A549 (cell line): ENCODE measurements at regions not wholly inside any gene's neighbourhood (a gene's known extent, or its start where the extent isn't known, plus 50 kb on each side); places are given as distances from the start of the nearest gene placed in this dataset.

Source experiments
- ATAC-seq, 2 experiments: fragments of 200-7000 bp in 1 of 2; fragments of >200 bp in 1 of 2; cut with Nextera tagmentation in 1 of 2; cut with Tn5 transposase in 1 of 2; 3 replicates each; pipeline versions ENCODE4 v1.8.0 to v1.9.1; 2018 to 2020; ENCODE audit warnings: mild to moderate bottlenecking in 1 of 2, moderate library complexity in 1 of 2
- CTCF ChIA-PET: fragments of 300-600 bp; sonication (Branson Sonifier 250); formaldehyde crosslinking; extraction: SDS; loops from one replicate; lab custom pipeline; 2021; ENCODE audit warnings: antibody characterized with exemption, inconsistent platforms; lab: Yijun Ruan, JAX
- POLR2A ChIA-PET: fragments of 350-600 bp; formaldehyde crosslinking; extraction: SDS; loops from one replicate; lab custom pipeline; 2021; ENCODE audit warnings: antibody characterized with exemption, inconsistent platforms; lab: Yijun Ruan, JAX
- DNase-seq, 2 experiments: peaks; one replicate each; pipeline versions ENCODE4 v3.0.0 to v3.0.0-alpha.2; 2011 to 2016; ENCODE audit warnings: low read depth in 1 of 2, low spot score in 1 of 2
- FAIRE-seq: peaks from 2 replicates; lab custom pipeline; 2011; peaks lifted over from hg19 to GRCh38; lab: Jason Lieb, UNC
- H3K27ac ChIP-seq, 2 experiments: fragments of >200 bp; sonication (Bioruptor Twin); formaldehyde crosslinking; 3 replicates each; pipeline ENCODE4 v1.5.1; 2016 to 2017
- H3K4me1 ChIP-seq: fragments of >200 bp; sonication (Bioruptor Twin); formaldehyde crosslinking; 3 replicates; pipeline ENCODE4 v1.6.1; 2016
- H3K4me2 ChIP-seq: fragments of >200 bp; sonication (Bioruptor Twin); formaldehyde crosslinking; 3 replicates; pipeline ENCODE4 v1.6.1; 2016
- H3K4me3 ChIP-seq: fragments of >200 bp; sonication (Bioruptor Twin); formaldehyde crosslinking; 3 replicates; pipeline ENCODE4 v1.5.1; 2016
- H3K9me3 ChIP-seq: fragments of >200 bp; sonication (Bioruptor Twin); formaldehyde crosslinking; 3 replicates; pipeline ENCODE4 v1.6.1; 2016
- CBX2 ChIP-seq: fragments of 200-600 bp; sonication (generic); IDR thresholded peaks from 2 replicates; pipeline ENCODE4 v1.6.1; 2016; ENCODE audit warnings: low read depth, mild to moderate bottlenecking, borderline replicate concordance
- CEBPB ChIP-seq, 2 experiments: fragments of >200 bp in 1 of 2; sonication (Bioruptor Twin) in 1 of 2; formaldehyde crosslinking in 1 of 2; IDR thresholded peaks; 2 replicates each; pipeline ENCODE4 v1.6.1; 2012 to 2016
- CHD4 ChIP-seq: fragments of 200-600 bp; sonication (generic); IDR thresholded peaks from 2 replicates; pipeline ENCODE4 v1.6.1; 2016; ENCODE audit warnings: antibody characterized with exemption, mild to moderate bottlenecking, borderline replicate concordance
- EHMT2 ChIP-seq: fragments of 200-600 bp; sonication (generic); IDR thresholded peaks from 2 replicates; pipeline ENCODE4 v1.6.1; 2016; ENCODE audit warnings: antibody characterized with exemption, low read depth, mild to moderate bottlenecking, moderate library complexity
- ELK1 ChIP-seq: fragments of 150-350 bp; IDR thresholded peaks from 2 replicates; pipeline ENCODE4 v1.6.1; 2014; ENCODE audit warnings: low read depth, mild to moderate bottlenecking, low read length
- FOSB ChIP-seq: fragments of 250-450 bp; sonication (Bioruptor Pico); IDR thresholded peaks from 2 replicates; pipeline ENCODE4 v1.5.0; 2020; ENCODE audit warnings: mild to moderate bottlenecking, moderate library complexity
- HEYL ChIP-seq: fragments of 250-450 bp; sonication (Bioruptor Pico); IDR thresholded peaks from 2 replicates; pipeline ENCODE4 v1.8.0; 2021; ENCODE audit warnings: mild to moderate bottlenecking, moderate library complexity
- HMGXB4 ChIP-seq: fragments of 250-450 bp; sonication (Bioruptor Pico); IDR thresholded peaks from 2 replicates; pipeline ENCODE4 v1.5.0; 2021; ENCODE audit warnings: mild to moderate bottlenecking, moderate library complexity, borderline replicate concordance
- HOXB5 ChIP-seq: fragments of 250-450 bp; sonication (Bioruptor Pico); IDR thresholded peaks from 2 replicates; pipeline ENCODE4 v1.5.0; 2020; ENCODE audit warnings: mild to moderate bottlenecking, moderate library complexity
- KDM5A ChIP-seq: fragments of 200-600 bp; sonication (generic); IDR thresholded peaks from 2 replicates; pipeline ENCODE4 v1.6.1; 2016; ENCODE audit warnings: antibody characterized with exemption, mild to moderate bottlenecking
- POLR2AphosphoS2 ChIP-seq: conservative IDR thresholded peaks from 2 replicates; pipeline ENCODE4 v1.6.1; 2012; ENCODE audit warnings: low read length, improper control_type of control experiment, inconsistent platforms
- RCOR1 ChIP-seq: fragments of 150-350 bp; IDR thresholded peaks from 2 replicates; pipeline ENCODE4 v1.6.1; 2014; ENCODE audit warnings: antibody characterized with exemption, low read length, low read depth
- RFX5 ChIP-seq: fragments of 450-650 bp; IDR thresholded peaks from 2 replicates; pipeline ENCODE4 v1.7.1; 2014; ENCODE audit warnings: antibody characterized with exemption, mild to moderate bottlenecking, moderate library complexity
- SREBF2 ChIP-seq: fragments of 450-650 bp; IDR thresholded peaks from 2 replicates; pipeline ENCODE4 v1.6.1; 2014; ENCODE audit warnings: mild to moderate bottlenecking, moderate library complexity
- TFCP2L1 ChIP-seq: fragments of 250-450 bp; sonication (Bioruptor Pico); IDR thresholded peaks from 2 replicates; pipeline ENCODE4 v1.5.0; 2021; ENCODE audit warnings: mild to moderate bottlenecking
- ZC3H11A ChIP-seq: fragments of 450-650 bp; IDR thresholded peaks from 2 replicates; pipeline ENCODE4 v1.6.1; 2014; ENCODE audit warnings: antibody characterized with exemption, mild to moderate bottlenecking
- ZSCAN20 ChIP-seq: fragments of 250-450 bp; sonication (Bioruptor Pico); IDR thresholded peaks from 2 replicates; pipeline ENCODE4 v1.8.0; 2022; ENCODE audit warnings: mild to moderate bottlenecking, moderate library complexity
- WGBS: methylation state at CpG from one replicate; pipeline ENCODE4 v1.1.6; 2017; ENCODE audit errors: missing lambda C conversion rate; 5-methylcytosine and 5-hydroxymethylcytosine counted together
- TF ChIP-seq, protein P1 (sequence below): fragments of >200 bp; sonication (Bioruptor Twin); formaldehyde crosslinking; IDR thresholded peaks from 3 replicates; pipeline ENCODE4 v1.6.1; 2016

- TF ChIP-seq ELK1 (no peak), CHD4 (no peak), TFCP2L1 (CRISPR knock-in tag) (no peak)
- TF ChIP-seq, protein P1, sequence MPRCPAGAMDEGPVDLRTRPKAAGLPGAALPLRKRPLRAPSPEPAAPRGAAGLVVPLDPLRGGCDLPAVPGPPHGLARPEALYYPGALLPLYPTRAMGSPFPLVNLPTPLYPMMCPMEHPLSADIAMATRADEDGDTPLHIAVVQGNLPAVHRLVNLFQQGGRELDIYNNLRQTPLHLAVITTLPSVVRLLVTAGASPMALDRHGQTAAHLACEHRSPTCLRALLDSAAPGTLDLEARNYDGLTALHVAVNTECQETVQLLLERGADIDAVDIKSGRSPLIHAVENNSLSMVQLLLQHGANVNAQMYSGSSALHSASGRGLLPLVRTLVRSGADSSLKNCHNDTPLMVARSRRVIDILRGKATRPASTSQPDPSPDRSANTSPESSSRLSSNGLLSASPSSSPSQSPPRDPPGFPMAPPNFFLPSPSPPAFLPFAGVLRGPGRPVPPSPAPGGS: no peak
Observed at GRCh38 chr5:58016877-58017276, 443.0 kb downstream of the PLK2 start (continued).

DNA sequence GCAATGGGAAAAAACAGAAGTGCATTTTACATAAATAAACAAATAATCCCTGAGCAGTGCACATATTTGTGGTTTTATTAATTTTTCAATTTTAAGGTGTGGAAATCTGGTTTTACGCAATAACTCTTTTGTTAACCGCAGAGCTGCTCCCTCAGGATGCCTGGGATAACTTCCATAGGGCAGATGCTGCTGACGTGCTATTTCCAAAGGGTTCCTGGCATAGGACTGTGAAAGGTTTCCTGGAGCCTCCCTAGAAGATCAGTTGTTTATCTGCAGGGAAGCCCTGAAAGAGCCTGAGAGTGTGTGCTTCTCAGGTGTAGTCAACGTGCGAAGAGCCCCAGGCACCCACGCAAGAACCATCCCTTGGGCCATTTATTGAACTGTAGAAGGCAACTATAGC is 443.5 kb downstream of the PLK2 start:
- 87% methylated on average over 6 of the region's 6 CpGs for WGBS
- TF ChIP-seq ZC3H11A: no peak
- 0 out of 4 replicates have a peak, but pooled peaks of 1 of the 2 experiments have one; percentile 23 for TF ChIP-seq CEBPB (IDR thresholded peaks at IDR 0.05)
- no peak for TF ChIP-seq KDM5A
- TF ChIP-seq CBX2: no peak
- no peak for TF ChIP-seq RFX5
- no peak for TF ChIP-seq SREBF2
- TF ChIP-seq RCOR1: no peak
- TF ChIP-seq POLR2AphosphoS2: no peak
- no peak for TF ChIP-seq HMGXB4 (CRISPR knock-in tag)
- ATAC-seq (no peak), FAIRE-seq (no peak), DNase-seq (peak in 1 of 2 experiments; percentile 4)
- no peaks in the 10 kb centered on the region for H3K9me3 ChIP-seq
- H3K4me3 ChIP-seq: no peak overlapping the region
- no peak overlapping the region for H3K27ac ChIP-seq
- POLR2A ChIA-PET: no interaction called here
- CTCF ChIA-PET: interaction anchor here (1.1 kb wide), 1 partner anchor 128 kb away, joined by 5 read pairs; no protein-coding TSS in a partner anchor
- H3K4me2 ChIP-seq: no peak overlapping the region
- no peaks in the 10 kb centered on the region for H3K4me1 ChIP-seq

GRCh38 chr5:58015175-58015574 is 444.7 kb downstream of the PLK2 start:
- ChIA-PET CTCF (interaction anchor here (0.6 to 1.1 kb wide), 3 partner anchors 27 to 127 kb away, joined by 3 to 5 read pairs (median 3); no protein-coding TSS in a partner anchor), POLR2A (no interaction called here)
- FAIRE-seq (no peak), DNase-seq (no peak), ATAC-seq (no peak)
- H3K4me1 ChIP-seq: no peaks in the 10 kb centered on the region
- H3K27ac ChIP-seq: no peak overlapping the region
- 72% methylated on average over 3 of the region's 3 CpGs for WGBS
- no peaks in the 10 kb centered on the region for H3K9me3 ChIP-seq
- no peak overlapping the region for H3K4me2 ChIP-seq
- no peak for TF ChIP-seq HOXB5
- H3K4me3 ChIP-seq: no peak overlapping the region

DNA sequence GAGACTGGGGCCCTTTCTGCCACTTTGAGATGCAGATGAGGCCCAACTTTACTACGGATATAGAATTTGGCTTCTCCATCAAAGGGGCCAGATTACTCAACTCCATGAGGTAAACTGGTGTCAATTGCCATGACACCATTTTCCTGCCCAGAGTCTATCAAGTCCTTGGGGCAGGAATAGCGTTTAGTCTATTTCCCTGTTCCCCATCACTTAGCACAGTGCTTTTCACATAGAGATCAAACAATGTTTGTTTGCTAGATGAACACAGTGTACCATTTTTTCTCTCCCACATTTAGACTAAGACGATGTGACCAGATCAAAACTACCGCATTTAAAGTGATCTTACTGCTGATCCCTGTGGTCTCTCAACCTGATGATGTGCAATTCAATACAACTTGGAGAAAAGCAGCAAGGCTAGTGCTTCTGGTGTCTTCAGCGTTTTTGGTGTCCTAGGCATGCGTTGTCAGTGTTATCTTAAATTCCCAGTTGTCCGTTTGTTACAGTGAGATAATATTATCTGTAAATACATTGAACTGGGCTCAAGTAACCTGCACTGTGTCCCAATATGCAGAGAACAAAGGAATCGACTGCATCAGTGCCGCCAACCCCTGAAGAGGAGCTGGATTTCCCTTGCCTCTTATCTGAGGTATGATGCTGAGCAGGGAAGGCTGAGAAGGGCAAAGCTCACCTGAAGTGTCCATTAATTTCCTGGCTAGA is 446.2 kb downstream of the PLK2 start:
- Histone ChIP-seq H3K4me1 (no peaks in the 10 kb centered on the region), H3K9me3 (no peaks in the 10 kb centered on the region), H3K4me2 (no peak overlapping the region), H3K27ac (no peak overlapping the region), H3K4me3 (no peak overlapping the region)
- no peak for TF ChIP-seq HEYL (CRISPR knock-in tag)
- no peak for TF ChIP-seq HOXB5
- TF ChIP-seq EHMT2: no peak
- no peak for TF ChIP-seq POLR2AphosphoS2
- no peak for TF ChIP-seq ZSCAN20 (CRISPR knock-in tag)
- no peak for TF ChIP-seq CHD4
- TF ChIP-seq FOSB (CRISPR knock-in tag): no peak
- DNase-seq: no peak
- FAIRE-seq: no peak
- no peak for ATAC-seq
- ChIA-PET POLR2A (no interaction called here), CTCF (interaction anchor here (0.8 kb wide), 1 partner anchor 101 kb away, joined by 3 read pairs; no protein-coding TSS in a partner anchor)
- 86% methylated on average over 9 of the region's 9 CpGs for WGBS
